ENCODE measurements at regions not wholly inside any gene's neighbourhood (a gene's known extent, or its start where the extent isn't known, plus 50 kb on each side); places are given as distances from the start of the nearest gene placed in this dataset.
A peak's percentile ranks its signal among the peaks of the same experiment; 100 is the strongest.
"Not testable (repeated sequence)": the region's sequence is repeated elsewhere in the genome, so short reads cannot be mapped to it uniquely, and the experiment has no call there.

GRCh38 chr4:177519481-177520260 lies 77.4 kb upstream of the AGA start:
- H3K4me1 ChIP-seq (ENCODE audit: low read length), result no peaks in the 10 kb centered on the region

GRCh38 chr4:177528620-177529019 lies 86.4 kb upstream of the AGA start:
- Histone ChIP-seq H3K36me3 (ENCODE audit: insufficient read depth, low read length) (no peaks in the 10 kb centered on the region), H3K4me3 (ENCODE audit: low read length) (no peak overlapping the region), H4K20me1 (ENCODE audit: insufficient read depth, low read depth, low read length) (no peaks in the 10 kb centered on the region), H3K4me1 (ENCODE audit: low read length) (no peaks in the 10 kb centered on the region), H3K9me2 (replicated peaks; ENCODE audit: insufficient read depth, low read length) (no peaks in the 10 kb centered on the region), H3K27me3 (ENCODE audit: low read length) (no peaks in the 10 kb centered on the region), H3K4me2 (ENCODE audit: low read depth, low read length, poor library complexity, severe bottlenecking) (no peak overlapping the region), H3K79me2 (ENCODE audit: low read length) (no peaks in the 10 kb centered on the region), H3K27ac (ENCODE audit: low read length) (no peak overlapping the region), H3K9me3 (ENCODE audit: low read length) (no peaks in the 10 kb centered on the region), H2AFZ (ENCODE audit: low read length) (no peak overlapping the region), H3K9ac (ENCODE audit: low read length) (no peak overlapping the region)
- DNase-seq, result no peak

More at GRCh38 chr4:177519481-177520260, 77.4 kb upstream of the AGA start:
- no peak for DNase-seq
- H3K27ac ChIP-seq (ENCODE audit: low read length), result no peak overlapping the region
- no peaks in the 10 kb centered on the region for H4K20me1 ChIP-seq (ENCODE audit: insufficient read depth, low read depth, low read length)
- H2AFZ ChIP-seq (ENCODE audit: low read length), result no peak overlapping the region
- no peaks in the 10 kb centered on the region for H3K9me3 ChIP-seq (ENCODE audit: low read length)
- H3K36me3 ChIP-seq (ENCODE audit: insufficient read depth, low read length), result no peaks in the 10 kb centered on the region
- no peaks in the 10 kb centered on the region for H3K9me2 ChIP-seq (replicated peaks; ENCODE audit: insufficient read depth, low read length)
- no peaks in the 10 kb centered on the region for H3K79me2 ChIP-seq (ENCODE audit: low read length)
- H3K4me3 ChIP-seq (ENCODE audit: low read length), result no peak overlapping the region
- no peak overlapping the region for H3K4me2 ChIP-seq (ENCODE audit: low read depth, low read length, poor library complexity, severe bottlenecking)
- no peaks in the 10 kb centered on the region for H3K27me3 ChIP-seq (ENCODE audit: low read length)
- H3K9ac ChIP-seq (ENCODE audit: low read length), result no peak overlapping the region

DNA sequence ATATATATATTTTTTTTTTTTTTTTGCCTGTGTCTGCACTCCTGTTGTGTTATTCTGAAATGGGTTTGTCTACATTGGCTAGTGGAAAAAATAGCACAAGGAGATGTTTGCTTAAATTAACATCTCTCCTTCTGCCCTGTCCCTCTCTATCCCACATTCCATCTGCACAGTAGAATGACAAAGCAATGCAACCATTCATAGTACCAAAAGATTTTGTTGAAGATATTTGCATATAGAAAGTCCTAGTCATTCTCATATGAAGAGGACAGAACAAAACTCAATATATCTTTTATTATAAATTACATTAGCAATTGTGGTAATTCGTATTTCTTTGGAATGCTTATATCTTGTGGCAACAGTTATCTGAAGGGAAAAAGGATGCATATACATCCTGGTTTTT lies 88.3 kb upstream of the AGA start:
- Histone ChIP-seq H3K4me2 (ENCODE audit: low read depth, low read length, poor library complexity, severe bottlenecking) (no peak overlapping the region), H3K4me1 (ENCODE audit: low read length) (no peaks in the 10 kb centered on the region), H3K9me2 (replicated peaks; ENCODE audit: insufficient read depth, low read length) (no peaks in the 10 kb centered on the region), H3K79me2 (ENCODE audit: low read length) (no peaks in the 10 kb centered on the region), H3K9me3 (ENCODE audit: low read length) (no peaks in the 10 kb centered on the region), H3K4me3 (ENCODE audit: low read length) (no peak overlapping the region), H3K27me3 (ENCODE audit: low read length) (no peaks in the 10 kb centered on the region), H3K27ac (ENCODE audit: low read length) (no peak overlapping the region), H2AFZ (ENCODE audit: low read length) (no peak overlapping the region), H3K36me3 (ENCODE audit: insufficient read depth, low read length) (no peaks in the 10 kb centered on the region), H4K20me1 (ENCODE audit: insufficient read depth, low read depth, low read length) (no peaks in the 10 kb centered on the region), H3K9ac (ENCODE audit: low read length) (no peak overlapping the region)
- DNase-seq, result no peak

DNA sequence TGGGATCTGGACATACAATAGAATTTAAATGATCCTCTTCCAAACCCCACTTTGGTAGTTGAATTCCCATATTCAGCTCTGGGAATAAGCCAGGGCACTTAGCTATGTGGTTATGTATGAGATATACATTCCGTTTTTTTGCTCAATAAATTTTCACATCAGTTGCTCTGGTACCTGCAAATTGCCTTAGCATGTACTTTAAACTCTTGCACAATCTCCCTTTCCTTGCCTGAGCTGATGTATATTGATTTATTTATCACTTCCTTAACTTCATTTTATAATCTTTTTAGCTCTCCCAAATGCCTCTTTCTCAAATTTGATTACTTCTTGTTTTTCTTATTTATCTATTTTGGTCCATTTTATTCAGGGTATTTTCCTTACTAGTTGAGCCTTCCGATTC lies 90.1 kb upstream of the AGA start:
- H2AFZ ChIP-seq (ENCODE audit: low read length), result no peak overlapping the region
- H3K36me3 ChIP-seq (ENCODE audit: insufficient read depth, low read length), result no peaks in the 10 kb centered on the region
- H3K9ac ChIP-seq (ENCODE audit: low read length), result no peak overlapping the region
- no peak for DNase-seq
- no peaks in the 10 kb centered on the region for H3K9me2 ChIP-seq (replicated peaks; ENCODE audit: insufficient read depth, low read length)
- H3K27me3 ChIP-seq (ENCODE audit: low read length), result no peaks in the 10 kb centered on the region
- H3K27ac ChIP-seq (ENCODE audit: low read length), result no peak overlapping the region
- no peak overlapping the region for H3K4me3 ChIP-seq (ENCODE audit: low read length)
- H4K20me1 ChIP-seq (ENCODE audit: insufficient read depth, low read depth, low read length), result no peaks in the 10 kb centered on the region
- H3K79me2 ChIP-seq (ENCODE audit: low read length), result no peaks in the 10 kb centered on the region
- no peak overlapping the region for H3K4me2 ChIP-seq (ENCODE audit: low read depth, low read length, poor library complexity, severe bottlenecking)
- H3K4me1 ChIP-seq (ENCODE audit: low read length), result no peaks in the 10 kb centered on the region
- no peaks in the 10 kb centered on the region for H3K9me3 ChIP-seq (ENCODE audit: low read length)

- H3K4me2 ChIP-seq (ENCODE audit: low read depth, low read length, poor library complexity, severe bottlenecking); H2AFZ ChIP-seq (ENCODE audit: low read length); H3K79me2 ChIP-seq (ENCODE audit: low read length); H3K27me3 ChIP-seq (ENCODE audit: low read length); H4K20me1 ChIP-seq (ENCODE audit: insufficient read depth, low read depth, low read length); H3K4me3 ChIP-seq (ENCODE audit: low read length); DNase-seq; H3K9me2 ChIP-seq (replicated peaks; ENCODE audit: insufficient read depth, low read length); H3K36me3 ChIP-seq (ENCODE audit: insufficient read depth, low read length); H3K4me1 ChIP-seq (ENCODE audit: low read length); H3K9ac ChIP-seq (ENCODE audit: low read length); H3K9me3 ChIP-seq (ENCODE audit: low read length); H3K27ac ChIP-seq (ENCODE audit: low read length): not testable (repeated sequence)
Measured at GRCh38 chr4:177534841-177535240, 92.6 kb upstream of the AGA start.

DNA sequence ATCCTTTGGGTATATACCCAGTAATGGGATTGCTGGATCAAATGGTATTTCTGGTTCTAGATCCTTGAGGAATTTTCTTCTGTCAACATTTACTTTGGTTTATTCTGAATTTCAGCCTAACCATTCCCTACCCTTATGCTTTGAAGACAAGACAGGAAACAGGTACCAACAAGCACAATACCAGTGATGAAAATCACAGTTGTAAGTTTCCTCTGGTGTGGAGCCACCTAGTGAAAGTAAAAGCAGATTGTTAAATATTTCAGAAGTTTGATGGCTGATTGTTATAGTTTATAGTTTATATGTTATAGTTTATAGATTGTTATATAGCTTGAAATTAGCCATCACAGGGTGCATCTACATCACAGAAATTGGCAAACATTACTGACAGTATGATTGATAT lies 104.5 kb upstream of the AGA start:
- Histone ChIP-seq H3K9ac (ENCODE audit: low read length) (no peak overlapping the region), H3K27me3 (ENCODE audit: low read length) (no peaks in the 10 kb centered on the region), H3K9me3 (ENCODE audit: low read length) (no peaks in the 10 kb centered on the region), H3K79me2 (ENCODE audit: low read length) (no peaks in the 10 kb centered on the region), H3K27ac (ENCODE audit: low read length) (no peak overlapping the region), H3K4me1 (ENCODE audit: low read length) (no peaks in the 10 kb centered on the region), H3K4me2 (ENCODE audit: low read depth, low read length, poor library complexity, severe bottlenecking) (no peak overlapping the region), H3K9me2 (replicated peaks; ENCODE audit: insufficient read depth, low read length) (no peaks in the 10 kb centered on the region), H2AFZ (ENCODE audit: low read length) (no peak overlapping the region), H3K4me3 (ENCODE audit: low read length) (no peak overlapping the region), H3K36me3 (ENCODE audit: insufficient read depth, low read length) (no peaks in the 10 kb centered on the region), H4K20me1 (ENCODE audit: insufficient read depth, low read depth, low read length) (no peaks in the 10 kb centered on the region)
- no peak for DNase-seq

- H2AFZ ChIP-seq (ENCODE audit: low read length), result no peak overlapping the region
Measured at GRCh38 chr4:177547985-177548384, 105.7 kb upstream of the AGA start.

DNA sequence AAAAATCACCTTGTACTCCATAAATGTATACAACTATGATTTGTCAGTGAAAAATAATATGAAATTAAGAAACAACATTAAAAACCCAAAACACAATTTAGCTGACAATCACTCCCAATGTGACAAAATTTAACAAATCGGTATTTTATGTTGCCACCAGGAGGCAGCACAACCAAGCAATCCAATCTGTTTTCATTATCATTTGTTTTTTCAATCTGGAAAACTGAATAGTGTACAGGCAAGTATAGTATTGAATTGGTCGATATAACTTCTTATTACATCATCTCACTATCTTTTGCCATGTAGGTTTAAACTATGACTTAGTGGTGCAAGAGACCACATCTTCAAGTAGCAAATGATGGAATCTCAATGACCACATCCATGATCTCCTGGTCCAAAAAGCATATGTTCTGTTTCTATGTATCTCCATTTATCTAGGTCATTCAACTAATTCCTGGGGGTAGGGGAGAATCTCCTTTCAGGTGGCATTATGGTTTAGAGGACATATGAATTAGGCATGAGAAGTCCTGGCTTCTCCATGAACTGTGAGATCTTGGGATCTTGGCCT lies 112.9 kb upstream of the AGA start:
- H3K79me2 ChIP-seq (ENCODE audit: low read length), result no peaks in the 10 kb centered on the region
- DNase-seq, result peak; percentile 53
- H3K36me3 ChIP-seq (ENCODE audit: insufficient read depth, low read length), result no peaks in the 10 kb centered on the region
- H3K27me3 ChIP-seq (ENCODE audit: low read length), result no peaks in the 10 kb centered on the region
- no peak overlapping the region for H3K4me3 ChIP-seq (ENCODE audit: low read length)
- H3K4me1 ChIP-seq (ENCODE audit: low read length), result no peaks in the 10 kb centered on the region
- no peaks in the 10 kb centered on the region for H4K20me1 ChIP-seq (ENCODE audit: insufficient read depth, low read depth, low read length)
- H2AFZ ChIP-seq (ENCODE audit: low read length), result no peak overlapping the region
- no peaks in the 10 kb centered on the region for H3K9me2 ChIP-seq (replicated peaks; ENCODE audit: insufficient read depth, low read length)
- no peak overlapping the region for H3K4me2 ChIP-seq (ENCODE audit: low read depth, low read length, poor library complexity, severe bottlenecking)
- no peak overlapping the region for H3K9ac ChIP-seq (ENCODE audit: low read length)
- no peak overlapping the region for H3K27ac ChIP-seq (ENCODE audit: low read length)
- H3K9me3 ChIP-seq (ENCODE audit: low read length), result no peaks in the 10 kb centered on the region

More at GRCh38 chr4:177547985-177548384, 105.7 kb upstream of the AGA start:
- Histone ChIP-seq H3K27me3 (ENCODE audit: low read length) (no peaks in the 10 kb centered on the region), H3K9ac (ENCODE audit: low read length) (no peak overlapping the region), H3K27ac (ENCODE audit: low read length) (no peak overlapping the region), H3K4me2 (ENCODE audit: low read depth, low read length, poor library complexity, severe bottlenecking) (no peak overlapping the region), H3K79me2 (ENCODE audit: low read length) (no peaks in the 10 kb centered on the region), H3K9me2 (replicated peaks; ENCODE audit: insufficient read depth, low read length) (no peaks in the 10 kb centered on the region), H3K9me3 (ENCODE audit: low read length) (no peaks in the 10 kb centered on the region), H3K4me1 (ENCODE audit: low read length) (no peaks in the 10 kb centered on the region), H3K36me3 (ENCODE audit: insufficient read depth, low read length) (no peaks in the 10 kb centered on the region), H3K4me3 (ENCODE audit: low read length) (no peak overlapping the region), H4K20me1 (ENCODE audit: insufficient read depth, low read depth, low read length) (no peaks in the 10 kb centered on the region)
- no peak for DNase-seq
